KMS-11 (cell line): ENCODE measurements at regions not wholly inside any gene's neighbourhood (a gene's known extent, or its start where the extent isn't known, plus 50 kb on each side); places are given as distances from the start of the nearest gene placed in this dataset.

Experiments used
- H2AFZ ChIP-seq: fragments of 200-600 bp; sonication (generic); 2 replicates; pipeline ENCODE4 v1.6.1; 2016; ENCODE audit warnings: antibody characterized with exemption, mixed run types, low read depth
- H3K27ac ChIP-seq: fragments of 200-600 bp; sonication (generic); 2 replicates; pipeline ENCODE4 v1.6.1; 2016; ENCODE audit warnings: mild to moderate bottlenecking, mixed run types
- H3K27me3 ChIP-seq: fragments of 200-600 bp; sonication (generic); 2 replicates; pipeline ENCODE4 v1.6.1; 2017; ENCODE audit warnings: mild to moderate bottlenecking, low read depth, mixed run types, moderate library complexity; ENCODE audit not compliant: insufficient read depth
- H3K36me3 ChIP-seq: fragments of 200-600 bp; sonication (generic); 2 replicates; pipeline ENCODE4 v1.6.1; 2017; ENCODE audit warnings: mild to moderate bottlenecking, mixed run types; ENCODE audit not compliant: insufficient read depth
- H3K4me1 ChIP-seq: fragments of 200-600 bp; sonication (generic); 2 replicates; pipeline ENCODE4 v1.6.1; 2016; ENCODE audit warnings: mild to moderate bottlenecking, low read depth, mixed run types; ENCODE audit not compliant: poor library complexity, severe bottlenecking
- H3K4me2 ChIP-seq: fragments of 200-600 bp; sonication (generic); 2 replicates; pipeline ENCODE4 v1.7.0; 2016; ENCODE audit warnings: mild to moderate bottlenecking, mixed run types
- H3K4me3 ChIP-seq: fragments of 200-600 bp; sonication (generic); IDR thresholded peaks from 2 replicates; pipeline ENCODE4 v1.6.1; 2017; ENCODE audit warnings: low read depth, low read length, mixed read lengths; ENCODE audit not compliant: insufficient read depth
- H3K79me2 ChIP-seq: fragments of 200-600 bp; sonication (generic); 2 replicates; pipeline ENCODE4 v1.6.1; 2016; ENCODE audit warnings: low read depth, mixed run types; ENCODE audit not compliant: insufficient read depth
- H3K9ac ChIP-seq: fragments of 200-600 bp; sonication (generic); 2 replicates; pipeline ENCODE4 v1.6.1; 2016; ENCODE audit warnings: mild to moderate bottlenecking, mixed run types
- H4K20me1 ChIP-seq: fragments of 200-600 bp; sonication (generic); 2 replicates; pipeline ENCODE4 v1.6.1; 2016; ENCODE audit warnings: mild to moderate bottlenecking, mixed run types; ENCODE audit not compliant: insufficient read depth
- TF ChIP-seq, protein P1 (sequence below): fragments of 200-600 bp; sonication (generic); conservative IDR thresholded peaks from 2 replicates; pipeline ENCODE4 v1.6.1; 2017; ENCODE audit warnings: low read depth, mild to moderate bottlenecking, antibody characterized with exemption, low read length, moderate library complexity, mixed read lengths

DNA sequence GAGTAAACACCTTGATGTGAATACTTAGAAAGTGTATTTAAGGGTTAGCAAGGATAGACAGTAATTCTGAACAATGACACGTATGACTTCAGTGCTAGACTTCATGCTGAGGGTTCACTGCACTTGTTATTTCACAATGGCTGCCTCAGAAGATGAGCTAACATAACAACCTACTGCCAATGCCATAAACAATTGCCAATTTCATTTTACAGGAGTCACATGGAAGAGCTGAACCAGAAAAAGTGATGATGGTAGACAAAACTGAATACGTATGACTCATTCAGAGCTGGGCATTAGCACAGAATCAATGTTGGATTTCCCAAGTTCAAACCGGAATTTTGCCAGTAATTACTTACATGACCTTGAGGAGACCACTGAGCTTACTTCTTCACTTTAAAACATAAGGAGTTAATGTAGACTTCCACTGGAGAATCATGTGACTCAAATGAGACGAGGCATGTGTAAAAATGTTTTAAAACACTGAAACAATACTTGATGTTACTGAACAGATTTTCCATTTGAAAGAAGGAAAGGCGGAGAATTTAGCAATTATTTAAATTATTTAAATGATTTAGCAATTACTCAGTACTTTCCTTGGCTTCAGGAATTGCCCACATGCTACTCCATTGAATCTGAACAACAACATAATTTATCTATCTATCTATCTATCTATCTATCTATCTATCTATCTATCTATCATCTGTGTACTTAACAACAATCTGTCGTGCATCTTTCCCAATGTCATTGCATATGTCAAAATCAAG, 868.5 kb upstream of the SLIT2 start:
- H4K20me1 ChIP-seq: no peaks in the 10 kb centered on the region
- no peak overlapping the region for H2AFZ ChIP-seq
- no peak overlapping the region for H3K9ac ChIP-seq
- H3K4me2 ChIP-seq: no peak overlapping the region
- H3K27me3 ChIP-seq: no peaks in the 10 kb centered on the region
- no peaks in the 10 kb centered on the region for H3K79me2 ChIP-seq
- TF ChIP-seq, protein P1, sequence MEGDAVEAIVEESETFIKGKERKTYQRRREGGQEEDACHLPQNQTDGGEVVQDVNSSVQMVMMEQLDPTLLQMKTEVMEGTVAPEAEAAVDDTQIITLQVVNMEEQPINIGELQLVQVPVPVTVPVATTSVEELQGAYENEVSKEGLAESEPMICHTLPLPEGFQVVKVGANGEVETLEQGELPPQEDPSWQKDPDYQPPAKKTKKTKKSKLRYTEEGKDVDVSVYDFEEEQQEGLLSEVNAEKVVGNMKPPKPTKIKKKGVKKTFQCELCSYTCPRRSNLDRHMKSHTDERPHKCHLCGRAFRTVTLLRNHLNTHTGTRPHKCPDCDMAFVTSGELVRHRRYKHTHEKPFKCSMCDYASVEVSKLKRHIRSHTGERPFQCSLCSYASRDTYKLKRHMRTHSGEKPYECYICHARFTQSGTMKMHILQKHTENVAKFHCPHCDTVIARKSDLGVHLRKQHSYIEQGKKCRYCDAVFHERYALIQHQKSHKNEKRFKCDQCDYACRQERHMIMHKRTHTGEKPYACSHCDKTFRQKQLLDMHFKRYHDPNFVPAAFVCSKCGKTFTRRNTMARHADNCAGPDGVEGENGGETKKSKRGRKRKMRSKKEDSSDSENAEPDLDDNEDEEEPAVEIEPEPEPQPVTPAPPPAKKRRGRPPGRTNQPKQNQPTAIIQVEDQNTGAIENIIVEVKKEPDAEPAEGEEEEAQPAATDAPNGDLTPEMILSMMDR: no peak
- H3K4me1 ChIP-seq: no peaks in the 10 kb centered on the region
- H3K4me3 ChIP-seq: no peak overlapping the region
- H3K36me3 ChIP-seq: no peaks in the 10 kb centered on the region
- H3K27ac ChIP-seq: no peak overlapping the region

DNA sequence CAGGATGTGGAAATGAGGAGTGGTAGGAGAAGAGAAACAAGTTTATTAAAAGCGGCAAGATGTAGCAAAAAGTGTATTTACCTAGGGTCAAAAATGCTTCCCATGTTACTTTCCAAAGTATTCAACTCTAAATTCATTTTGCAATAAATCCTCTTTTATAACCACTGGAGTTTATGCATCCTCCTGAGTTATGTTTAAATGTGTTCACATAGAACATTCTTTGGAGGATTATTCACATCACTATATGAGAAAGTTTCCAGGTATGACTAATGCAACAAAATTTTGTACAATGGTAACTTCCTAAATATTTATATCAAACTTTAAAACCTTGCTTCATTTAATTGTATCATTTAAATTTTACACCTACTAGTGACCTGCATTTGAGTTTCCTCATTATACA, 870.6 kb upstream of the SLIT2 start:
- H3K4me1 ChIP-seq: no peaks in the 10 kb centered on the region
- H3K27me3 ChIP-seq: no peaks in the 10 kb centered on the region
- no peak overlapping the region for H3K27ac ChIP-seq
- no peak overlapping the region for H2AFZ ChIP-seq
- H3K4me2 ChIP-seq: no peak overlapping the region
- no peaks in the 10 kb centered on the region for H4K20me1 ChIP-seq
- no peaks in the 10 kb centered on the region for H3K79me2 ChIP-seq
- H3K36me3 ChIP-seq: no peaks in the 10 kb centered on the region
- no peak overlapping the region for H3K4me3 ChIP-seq
- TF ChIP-seq, protein P1: no peak
- no peak overlapping the region for H3K9ac ChIP-seq

DNA sequence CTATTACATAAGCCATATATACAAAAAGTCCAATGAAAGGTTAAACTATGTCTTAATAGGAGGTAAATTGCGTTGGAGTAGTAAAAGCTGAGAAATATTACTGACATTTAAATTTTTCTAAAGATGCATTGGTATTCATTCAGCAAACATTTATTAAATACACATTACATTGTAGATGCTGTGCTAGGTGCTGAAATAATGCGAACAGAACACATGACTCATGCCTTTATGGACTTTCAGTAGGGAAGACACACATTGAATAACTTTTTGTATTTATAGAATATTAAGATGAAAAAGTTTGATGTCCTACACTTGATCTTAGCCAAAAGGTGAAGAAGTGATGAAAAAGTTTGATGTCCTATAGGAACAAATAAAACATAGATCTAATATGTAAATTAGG, 871.1 kb upstream of the SLIT2 start:
- no peak overlapping the region for H3K4me2 ChIP-seq
- H3K36me3 ChIP-seq: no peaks in the 10 kb centered on the region
- H3K9ac ChIP-seq: no peak overlapping the region
- no peak overlapping the region for H3K4me3 ChIP-seq
- no peaks in the 10 kb centered on the region for H3K27me3 ChIP-seq
- no peaks in the 10 kb centered on the region for H3K79me2 ChIP-seq
- no peaks in the 10 kb centered on the region for H3K4me1 ChIP-seq
- TF ChIP-seq, protein P1: no peak
- H2AFZ ChIP-seq: no peak overlapping the region
- no peak overlapping the region for H3K27ac ChIP-seq
- no peaks in the 10 kb centered on the region for H4K20me1 ChIP-seq

DNA sequence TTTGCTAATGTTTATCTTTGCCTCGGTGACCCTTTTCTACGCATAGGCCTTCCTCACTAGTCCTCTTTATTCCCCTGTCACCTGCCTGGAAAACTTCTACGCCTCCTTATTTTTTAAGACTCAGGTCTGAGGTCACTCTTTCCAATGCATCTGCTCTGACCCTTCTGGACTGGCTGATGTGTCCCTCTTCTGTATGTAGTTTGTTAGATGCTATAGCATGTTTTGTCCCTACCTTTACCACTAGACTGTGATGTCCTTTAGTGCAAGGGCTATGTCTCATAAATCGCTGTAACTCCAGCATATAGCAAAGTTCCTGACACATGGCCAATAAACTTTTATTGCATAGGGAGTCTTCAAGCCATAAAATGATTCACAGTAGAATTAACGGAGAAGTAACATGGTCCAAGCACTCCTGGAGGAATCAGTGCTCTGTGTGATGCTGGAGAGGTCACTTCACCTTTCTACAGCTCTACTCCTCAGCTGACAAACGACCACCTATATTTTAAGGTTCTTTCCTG, 872.5 kb upstream of the SLIT2 start:
- Histone ChIP-seq H3K27ac (no peak overlapping the region), H3K9ac (no peak overlapping the region), H3K79me2 (no peaks in the 10 kb centered on the region), H3K4me1 (no peaks in the 10 kb centered on the region), H4K20me1 (no peaks in the 10 kb centered on the region), H3K27me3 (no peaks in the 10 kb centered on the region), H3K4me3 (no peak overlapping the region), H3K36me3 (no peaks in the 10 kb centered on the region), H3K4me2 (no peak overlapping the region), H2AFZ (no peak overlapping the region)
- TF ChIP-seq, protein P1: no peak
